NCI-H2227 (cell line): ENCODE measurements at regions not wholly inside any gene's neighbourhood (a gene's known extent, or its start where the extent isn't known, plus 50 kb on each side); places are given as distances from the start of the nearest gene placed in this dataset.
"Not testable (repeated sequence)": the region's sequence is repeated elsewhere in the genome, so short reads cannot be mapped to it uniquely, and the experiment has no call there.

Source experiments
- DNase-seq: peaks from one replicate; lab custom pipeline; 2025; ENCODE audit not compliant: unreplicated experiment; lab: John Stamatoyannopoulos, UW

GRCh38 chr6:961407-961960 is 268.5 kb upstream of the EXOC2 start:
- no peak for DNase-seq

GRCh38 chr6:960356-960755 is 267.4 kb upstream of the EXOC2 start:
- no peak for DNase-seq

- no peak for DNase-seq
These were observed 265.5 kb upstream of the EXOC2 start for GRCh38 chr6:958488-958887.

- no peak for DNase-seq
These were observed 258.7 kb upstream of the EXOC2 start for GRCh38 chr6:951399-952181.

GRCh38 chr6:947235-947934 is 254.4 kb upstream of the EXOC2 start:
- DNase-seq, result no peak

GRCh38 chr6:946546-946945 is 253.6 kb upstream of the EXOC2 start:
- no peak for DNase-seq

- no peak for DNase-seq
These were observed 246.8 kb upstream of the EXOC2 start for GRCh38 chr6:939526-940252.

GRCh38 chr6:938916-939315 is 246.0 kb upstream of the EXOC2 start:
- DNase-seq, result no peak

GRCh38 chr6:938271-938905 is 245.4 kb upstream of the EXOC2 start:
- DNase-seq, result no peak

GRCh38 chr6:935582-935981 is 242.6 kb upstream of the EXOC2 start:
- no peak for DNase-seq

GRCh38 chr6:934686-935085 is 241.7 kb upstream of the EXOC2 start:
- DNase-seq, result no peak

GRCh38 chr6:931919-932318 is 239.0 kb upstream of the EXOC2 start:
- not testable (repeated sequence) for DNase-seq

GRCh38 chr6:927157-927556 is 234.2 kb upstream of the EXOC2 start:
- no peak for DNase-seq

- no peak for DNase-seq
These were observed 232.8 kb upstream of the EXOC2 start for GRCh38 chr6:925656-926213.

- DNase-seq, result no peak
These were observed 231.7 kb upstream of the EXOC2 start for GRCh38 chr6:924661-925060.

- DNase-seq, result no peak
These were observed 228.5 kb upstream of the EXOC2 start for GRCh38 chr6:921400-921799.

GRCh38 chr6:920512-920911 is 227.6 kb upstream of the EXOC2 start:
- DNase-seq, result no peak

- no peak for DNase-seq
These were observed 226.6 kb upstream of the EXOC2 start for GRCh38 chr6:919500-919899.

- no peak for DNase-seq
These were observed 225.0 kb upstream of the EXOC2 start for GRCh38 chr6:917939-918338.

GRCh38 chr6:917296-917695 is 224.4 kb upstream of the EXOC2 start:
- DNase-seq, result no peak

- DNase-seq, result no peak
These were observed 223.2 kb upstream of the EXOC2 start for GRCh38 chr6:916131-916530.
